GM12878 (cell line): ENCODE measurements at regions not wholly inside any gene's neighbourhood (a gene's known extent, or its start where the extent isn't known, plus 50 kb on each side); places are given as distances from the start of the nearest gene placed in this dataset.

Experiments used
- EGR1 ChIP-seq, 2 experiments: IDR thresholded peaks; 1 replicate in 1 of 2; 2 replicates in 1 of 2; pipeline ENCODE4 v1.6.1; 2011 to 2012; ENCODE audit warnings: low read depth in 2 of 2, low read length in 2 of 2, borderline replicate concordance in 1 of 2, mild to moderate bottlenecking in 1 of 2, moderate library complexity in 1 of 2
- GATAD2B ChIP-seq: fragments of 450-650 bp; conservative IDR thresholded peaks from 2 replicates; pipeline ENCODE4 v1.6.1; 2017; ENCODE audit warnings: low read depth, mild to moderate bottlenecking, moderate library complexity
- KLF5 ChIP-seq: fragments of 450-650 bp; IDR thresholded peaks from 2 replicates; pipeline ENCODE4 v1.6.1; 2014; ENCODE audit warnings: mild to moderate bottlenecking; ENCODE audit not compliant: partially characterized antibody
- LARP7 ChIP-seq: fragments of 450-650 bp; IDR thresholded peaks from 2 replicates; pipeline ENCODE4 v1.6.1; 2017; ENCODE audit warnings: mild to moderate bottlenecking
- MXI1 ChIP-seq: fragments of 150-350 bp; IDR thresholded peaks from 2 replicates; pipeline ENCODE4 v1.6.1; 2011; ENCODE audit warnings: low read depth, mild to moderate bottlenecking, inconsistent platforms, low read length, improper control_type of control experiment
- NKRF ChIP-seq: fragments of 450-650 bp; conservative IDR thresholded peaks from 2 replicates; pipeline ENCODE4 v1.6.1; 2017; ENCODE audit warnings: mild to moderate bottlenecking, moderate library complexity
- TAF1 ChIP-seq: IDR thresholded peaks from 2 replicates; pipeline ENCODE4 v1.6.1; 2011; ENCODE audit warnings: mild to moderate bottlenecking, low read depth, low read length, borderline replicate concordance
- TARDBP ChIP-seq: IDR thresholded peaks from 2 replicates; pipeline ENCODE4 v1.6.1; 2016; ENCODE audit warnings: borderline replicate concordance
- ZBTB11 ChIP-seq: fragments of 450-650 bp; formaldehyde crosslinking; IDR thresholded peaks from 2 replicates; pipeline ENCODE4 v1.5.0; 2022; ENCODE audit warnings: mild to moderate bottlenecking, missing genetic modification characterization
- ZNF24 ChIP-seq: fragments of 450-650 bp; IDR thresholded peaks from 2 replicates; pipeline ENCODE4 v1.6.1; 2017; ENCODE audit warnings: antibody characterized with exemption, mild to moderate bottlenecking
- TF ChIP-seq, protein P1 (sequence below): IDR thresholded peaks from 2 replicates; pipeline ENCODE4 v1.6.1; 2011; ENCODE audit warnings: low read depth, low read length, improper control_type of control experiment, borderline replicate concordance

DNA sequence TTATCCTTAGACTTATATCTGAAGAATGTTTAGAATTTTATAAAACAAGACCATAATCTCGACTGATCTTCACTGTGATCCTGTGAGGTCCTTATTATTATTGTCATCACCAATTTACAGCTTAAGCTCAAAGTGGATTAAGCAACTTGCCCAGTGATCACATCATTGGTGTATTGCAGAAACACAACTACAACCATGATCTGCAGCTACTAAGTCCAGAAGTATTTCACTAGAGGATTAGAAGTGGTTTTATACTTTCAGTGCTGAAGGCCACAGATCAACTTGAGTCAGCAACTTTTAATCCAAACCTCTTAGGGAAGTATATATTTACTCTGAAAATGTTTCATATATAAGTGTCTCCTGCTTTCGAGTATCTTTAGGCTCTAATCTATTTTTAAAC, 624.3 kb upstream of the SOX9 start (continued):
- no peak for TF ChIP-seq NKRF
- no peak for TF ChIP-seq MXI1
- no peak for TF ChIP-seq EGR1 (IDR thresholded peaks at IDR 0.05; ENCODE audit: borderline replicate concordance in 1 of 2, low read depth in 2 of 2, low read length in 2 of 2)
- TF ChIP-seq TARDBP = no peak
- TF ChIP-seq ZNF24 = no peak
- TF ChIP-seq, protein P1, sequence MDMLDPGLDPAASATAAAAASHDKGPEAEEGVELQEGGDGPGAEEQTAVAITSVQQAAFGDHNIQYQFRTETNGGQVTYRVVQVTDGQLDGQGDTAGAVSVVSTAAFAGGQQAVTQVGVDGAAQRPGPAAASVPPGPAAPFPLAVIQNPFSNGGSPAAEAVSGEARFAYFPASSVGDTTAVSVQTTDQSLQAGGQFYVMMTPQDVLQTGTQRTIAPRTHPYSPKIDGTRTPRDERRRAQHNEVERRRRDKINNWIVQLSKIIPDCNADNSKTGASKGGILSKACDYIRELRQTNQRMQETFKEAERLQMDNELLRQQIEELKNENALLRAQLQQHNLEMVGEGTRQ = no peak
- TF ChIP-seq LARP7 = no peak
- no peak for TF ChIP-seq KLF5
- no peak for TF ChIP-seq GATAD2B
- no peak for TF ChIP-seq ZBTB11 (CRISPR knock-in tag)
- TF ChIP-seq TAF1 = no peak
